ENCODE measurements at regions not wholly inside any gene's neighbourhood (a gene's known extent, or its start where the extent isn't known, plus 50 kb on each side); places are given as distances from the start of the nearest gene placed in this dataset.

DNA sequence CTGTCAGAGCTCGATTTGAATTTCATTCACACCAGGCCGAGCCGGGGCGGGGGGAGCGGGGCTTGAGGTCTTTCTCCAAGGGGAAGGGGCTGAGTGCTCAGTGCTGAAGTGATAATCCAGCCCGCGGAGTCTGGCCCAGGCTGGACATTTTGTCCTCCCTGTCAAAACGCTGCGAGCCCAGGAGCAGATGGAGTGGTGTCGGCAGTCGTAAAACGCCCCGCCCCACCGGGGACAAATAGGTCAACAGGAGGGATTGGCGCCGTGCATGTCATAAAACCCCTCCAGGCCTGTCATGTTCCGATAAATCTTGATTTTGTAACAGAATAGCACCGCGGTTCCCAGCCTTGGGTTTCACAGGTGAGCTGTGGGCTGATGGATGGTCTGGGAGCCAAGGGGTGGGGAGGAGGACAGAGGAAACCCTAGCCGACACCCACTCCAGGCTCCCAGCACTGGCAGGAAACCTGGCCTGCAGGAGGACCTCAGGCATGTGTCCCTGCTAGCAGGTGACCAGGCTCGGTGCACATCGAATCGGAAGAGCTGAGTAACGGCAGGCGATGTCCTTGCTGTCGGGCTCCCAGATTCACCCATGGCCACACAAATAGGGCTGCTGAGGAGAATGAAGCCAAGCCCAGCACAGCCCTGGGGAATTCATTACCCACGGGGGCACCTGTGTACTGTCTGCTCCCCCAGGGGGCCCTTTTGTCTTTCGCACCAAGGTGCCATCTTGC lies 341.4 kb downstream of the FOXL1 start:
- no peak for DNase-seq (ENCODE audit: low spot score)
- peaks cover 17% of the 10 kb centered on the region for H3K9me3 Mint-ChIP-seq
- H3K4me1 Mint-ChIP-seq, result peaks cover 14% of the 10 kb centered on the region
- peaks cover 19% of the 10 kb centered on the region for H3K36me3 Mint-ChIP-seq
- no peak overlapping the region for H3K27ac Mint-ChIP-seq
- no peak overlapping the region for H3K4me3 Mint-ChIP-seq
- POLR2A ChIA-PET, result no interaction called here
- TF ChIP-seq ZNF423 (CRISPR knock-in tag; IDR thresholded peaks at IDR 0.05), result 0 out of 2 replicates have a peak, but pooled peaks have one; percentile 3
- TF ChIP-seq KAT7 (CRISPR knock-in tag; IDR thresholded peaks at IDR 0.05; ENCODE audit: borderline replicate concordance), result no peak
- no peak for TF ChIP-seq JUN (CRISPR knock-in tag; IDR thresholded peaks at IDR 0.05)
- TF ChIP-seq, protein P1, sequence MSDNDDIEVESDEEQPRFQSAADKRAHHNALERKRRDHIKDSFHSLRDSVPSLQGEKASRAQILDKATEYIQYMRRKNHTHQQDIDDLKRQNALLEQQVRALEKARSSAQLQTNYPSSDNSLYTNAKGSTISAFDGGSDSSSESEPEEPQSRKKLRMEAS (CRISPR knock-in tag; IDR thresholded peaks at IDR 0.05), result no peak
- H3K27me3 Mint-ChIP-seq (ENCODE audit: low read depth), result no peaks in the 10 kb centered on the region
- CTCF ChIA-PET, result no interaction called here
- no peak for ATAC-seq

- Mint-ChIP-seq H3K9me3 (peaks cover 17% of the 10 kb centered on the region), H3K36me3 (peaks cover 19% of the 10 kb centered on the region), H3K27ac (no peak overlapping the region), H3K4me1 (peaks cover 14% of the 10 kb centered on the region), H3K27me3 (ENCODE audit: low read depth) (no peaks in the 10 kb centered on the region), H3K4me3 (no peak overlapping the region)
- ChIA-PET POLR2A (no interaction called here), CTCF (no interaction called here)
- TF ChIP-seq CDX4 (CRISPR knock-in tag; IDR thresholded peaks at IDR 0.05; ENCODE audit: borderline replicate concordance) (no peak), NR1H2 (CRISPR knock-in tag; IDR thresholded peaks at IDR 0.05) (no peak), ZSCAN18 (CRISPR knock-in tag; IDR thresholded peaks at IDR 0.05) (no peak), TEAD4 (CRISPR knock-in tag; IDR thresholded peaks at IDR 0.05) (no peak), TEAD1 (CRISPR knock-in tag; IDR thresholded peaks at IDR 0.05) (no peak), IRF2 (CRISPR knock-in tag; IDR thresholded peaks at IDR 0.05; ENCODE audit: borderline replicate concordance, low read depth) (no peak), HMGA2 (CRISPR knock-in tag; IDR thresholded peaks at IDR 0.05) (no peak), FOXP1 (CRISPR knock-in tag; IDR thresholded peaks at IDR 0.05; ENCODE audit: borderline replicate concordance) (no peak), PRRX2 (CRISPR knock-in tag; IDR thresholded peaks at IDR 0.05) (no peak), IRF1 (CRISPR knock-in tag; IDR thresholded peaks at IDR 0.05) (no peak), ATF6 (CRISPR knock-in tag; IDR thresholded peaks at IDR 0.05) (no peak), USF2 (CRISPR knock-in tag; IDR thresholded peaks at IDR 0.05) (no peak), PREB (CRISPR knock-in tag; IDR thresholded peaks at IDR 0.05; ENCODE audit: borderline replicate concordance) (no peak), CTCF (IDR thresholded peaks at IDR 0.05) (no peak)
- TF ChIP-seq, protein P2, sequence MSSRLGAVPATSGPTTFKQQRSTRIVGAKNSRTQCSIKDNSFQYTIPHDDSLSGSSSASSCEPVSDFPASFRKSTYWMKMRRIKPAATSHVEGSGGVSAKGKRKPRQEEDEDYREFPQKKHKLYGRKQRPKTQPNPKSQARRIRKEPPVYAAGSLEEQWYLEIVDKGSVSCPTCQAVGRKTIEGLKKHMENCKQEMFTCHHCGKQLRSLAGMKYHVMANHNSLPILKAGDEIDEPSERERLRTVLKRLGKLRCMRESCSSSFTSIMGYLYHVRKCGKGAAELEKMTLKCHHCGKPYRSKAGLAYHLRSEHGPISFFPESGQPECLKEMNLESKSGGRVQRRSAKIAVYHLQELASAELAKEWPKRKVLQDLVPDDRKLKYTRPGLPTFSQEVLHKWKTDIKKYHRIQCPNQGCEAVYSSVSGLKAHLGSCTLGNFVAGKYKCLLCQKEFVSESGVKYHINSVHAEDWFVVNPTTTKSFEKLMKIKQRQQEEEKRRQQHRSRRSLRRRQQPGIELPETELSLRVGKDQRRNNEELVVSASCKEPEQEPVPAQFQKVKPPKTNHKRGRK (CRISPR knock-in tag; IDR thresholded peaks at IDR 0.05; ENCODE audit: borderline replicate concordance), result no peak
- TF ChIP-seq, protein P3, sequence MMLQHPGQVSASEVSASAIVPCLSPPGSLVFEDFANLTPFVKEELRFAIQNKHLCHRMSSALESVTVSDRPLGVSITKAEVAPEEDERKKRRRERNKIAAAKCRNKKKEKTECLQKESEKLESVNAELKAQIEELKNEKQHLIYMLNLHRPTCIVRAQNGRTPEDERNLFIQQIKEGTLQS (CRISPR knock-in tag; conservative IDR thresholded peaks at IDR 0.05), result no peak
- TF ChIP-seq, protein P4, sequence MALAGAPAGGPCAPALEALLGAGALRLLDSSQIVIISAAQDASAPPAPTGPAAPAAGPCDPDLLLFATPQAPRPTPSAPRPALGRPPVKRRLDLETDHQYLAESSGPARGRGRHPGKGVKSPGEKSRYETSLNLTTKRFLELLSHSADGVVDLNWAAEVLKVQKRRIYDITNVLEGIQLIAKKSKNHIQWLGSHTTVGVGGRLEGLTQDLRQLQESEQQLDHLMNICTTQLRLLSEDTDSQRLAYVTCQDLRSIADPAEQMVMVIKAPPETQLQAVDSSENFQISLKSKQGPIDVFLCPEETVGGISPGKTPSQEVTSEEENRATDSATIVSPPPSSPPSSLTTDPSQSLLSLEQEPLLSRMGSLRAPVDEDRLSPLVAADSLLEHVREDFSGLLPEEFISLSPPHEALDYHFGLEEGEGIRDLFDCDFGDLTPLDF (CRISPR knock-in tag; IDR thresholded peaks at IDR 0.05), result no peak
- DNase-seq (ENCODE audit: low spot score) (no peak), ATAC-seq (no peak)
Measured at GRCh38 chr16:86921289-86921688, 342.9 kb downstream of the FOXL1 start.
